Glomerular visceral epithelial cell (primary cell): ENCODE measurements at regions not wholly inside any gene's neighbourhood (a gene's known extent, or its start where the extent isn't known, plus 50 kb on each side); places are given as distances from the start of the nearest gene placed in this dataset.
"Not testable (repeated sequence)": the region's sequence is repeated elsewhere in the genome, so short reads cannot be mapped to it uniquely, and the experiment has no call there.

ENCODE experiments used
- DNase-seq: peaks from one replicate; pipeline ENCODE4 v3.0.0-alpha.2; 2016; ENCODE audit errors: extremely low spot score

DNA sequence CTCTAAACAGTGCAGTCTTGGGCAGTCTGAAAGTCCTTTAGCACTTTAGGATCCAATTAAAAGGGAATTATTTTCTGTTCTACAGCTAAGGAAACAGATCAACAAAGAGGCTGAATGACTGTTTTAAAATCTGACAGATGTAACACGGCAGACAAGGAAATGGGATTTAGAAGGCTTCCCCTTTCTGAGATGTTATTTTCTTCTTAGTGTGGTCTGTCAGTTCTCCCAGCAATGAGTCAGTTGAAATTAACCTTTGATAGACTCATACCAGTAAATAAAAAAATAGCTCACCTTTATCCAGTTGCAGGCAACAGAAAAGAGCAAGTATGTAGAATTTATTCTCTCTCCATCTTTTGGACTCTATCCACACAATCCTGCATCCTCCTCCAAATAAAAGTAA, 98.1 kb downstream of the NEDD1 start:
- DNase-seq: no peak

DNA sequence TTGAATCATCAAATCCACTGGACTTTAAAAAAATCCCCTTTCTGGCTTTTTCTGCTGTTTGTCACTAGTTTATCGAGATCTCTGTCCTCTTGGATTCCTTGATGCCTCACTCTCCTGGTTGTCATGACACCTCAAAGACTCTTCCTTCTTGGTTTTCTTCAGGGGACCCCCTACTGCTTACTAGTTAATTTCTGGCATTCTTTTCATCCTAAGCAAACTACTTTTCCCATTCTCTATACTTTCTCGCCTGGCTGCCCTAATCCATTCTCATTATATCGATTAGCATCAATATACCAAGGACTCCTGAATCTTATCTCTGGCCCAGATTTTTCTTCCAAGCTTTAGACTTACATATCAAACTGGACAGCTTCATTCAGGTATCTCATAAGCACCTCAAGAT, 98.6 kb downstream of the NEDD1 start:
- DNase-seq: no peak

DNA sequence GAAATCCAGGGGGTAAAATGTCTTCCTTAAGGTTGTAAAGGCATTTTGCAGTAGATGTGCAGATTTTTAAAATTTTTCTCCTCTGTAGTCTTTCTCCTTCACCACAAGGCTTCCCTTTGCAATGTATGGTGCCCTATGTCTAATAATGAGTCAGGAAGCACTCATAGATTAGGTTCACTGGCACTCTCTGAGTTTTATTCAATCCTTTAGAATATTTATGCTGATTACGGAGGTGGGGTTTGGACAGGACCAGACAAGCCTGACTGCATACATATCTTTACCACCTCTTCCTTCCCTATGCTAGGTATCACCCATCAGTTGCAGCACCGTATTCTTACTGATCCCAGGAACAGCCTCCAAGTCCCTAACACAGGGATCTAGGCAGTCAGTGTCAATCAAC, 99.5 kb downstream of the NEDD1 start:
- no peak for DNase-seq

DNA sequence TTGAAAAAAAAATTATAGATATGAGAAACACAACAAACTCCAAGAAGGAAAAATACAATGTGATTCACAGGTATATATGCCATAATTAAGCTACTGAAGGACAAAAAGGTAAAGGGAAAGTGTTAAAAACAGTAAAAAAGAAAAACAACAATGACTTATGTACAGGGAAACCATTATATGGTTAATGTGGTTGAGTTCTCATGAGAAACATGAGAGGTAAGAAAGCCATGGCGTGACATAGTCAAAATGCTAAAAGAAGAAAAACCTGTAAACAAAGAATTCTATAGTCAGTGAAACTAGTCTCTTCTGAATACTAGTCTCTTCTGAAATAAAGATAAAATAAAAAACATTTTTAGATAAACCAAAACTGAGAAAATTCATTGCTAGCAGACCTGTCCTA, 109.1 kb downstream of the NEDD1 start:
- DNase-seq: no peak

DNA sequence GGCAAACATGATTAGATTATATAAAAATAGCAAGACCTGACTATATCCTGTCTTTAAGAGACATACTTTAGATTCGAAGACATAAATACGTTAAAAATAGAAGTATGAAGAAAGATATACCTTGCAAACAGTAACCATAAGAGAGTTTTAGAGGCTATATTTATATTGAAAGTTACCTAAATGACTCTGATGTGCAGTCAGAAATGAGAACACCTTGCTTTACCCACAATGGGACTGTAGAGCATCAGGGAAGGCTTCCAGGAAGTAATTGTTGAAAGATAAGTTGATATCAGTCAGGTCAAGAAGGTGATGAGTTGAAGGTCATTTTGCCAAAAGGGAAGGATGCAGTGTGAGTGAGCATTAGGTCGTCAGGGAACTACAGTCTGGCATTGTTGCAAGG, 110.2 kb downstream of the NEDD1 start:
- DNase-seq: no peak

DNA sequence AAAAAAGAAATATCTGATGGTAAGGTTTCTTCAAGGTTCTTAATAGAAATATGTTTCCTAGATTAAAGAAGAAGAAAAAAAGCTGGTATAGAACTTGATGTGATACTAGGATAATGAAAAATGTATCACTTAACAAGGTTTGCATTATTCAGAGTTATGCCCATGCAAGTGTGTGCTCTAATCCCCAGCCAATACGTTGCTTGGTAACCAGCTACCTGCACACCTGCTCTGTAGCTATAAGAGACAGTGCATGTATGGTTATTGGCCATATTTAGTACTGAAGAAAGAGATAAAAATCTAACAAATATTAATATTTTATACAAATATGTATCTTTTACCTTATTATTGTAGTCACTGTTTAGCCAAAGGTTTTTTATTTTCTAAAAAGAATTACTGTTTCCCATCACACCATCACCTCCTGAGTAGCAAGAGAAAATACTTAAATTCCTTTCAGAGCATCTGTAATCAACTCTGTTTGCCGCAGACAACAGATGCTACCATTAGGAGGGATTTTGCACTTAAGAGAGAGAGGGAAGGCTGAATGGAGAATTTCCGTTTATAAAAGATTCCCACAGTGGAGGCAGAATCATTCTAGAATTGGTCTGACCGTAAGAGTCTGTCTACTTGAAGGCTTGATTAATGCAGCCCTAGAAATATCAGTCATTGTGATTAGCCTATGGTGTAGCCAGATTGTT, 115.6 kb downstream of the NEDD1 start:
- no peak for DNase-seq

DNA sequence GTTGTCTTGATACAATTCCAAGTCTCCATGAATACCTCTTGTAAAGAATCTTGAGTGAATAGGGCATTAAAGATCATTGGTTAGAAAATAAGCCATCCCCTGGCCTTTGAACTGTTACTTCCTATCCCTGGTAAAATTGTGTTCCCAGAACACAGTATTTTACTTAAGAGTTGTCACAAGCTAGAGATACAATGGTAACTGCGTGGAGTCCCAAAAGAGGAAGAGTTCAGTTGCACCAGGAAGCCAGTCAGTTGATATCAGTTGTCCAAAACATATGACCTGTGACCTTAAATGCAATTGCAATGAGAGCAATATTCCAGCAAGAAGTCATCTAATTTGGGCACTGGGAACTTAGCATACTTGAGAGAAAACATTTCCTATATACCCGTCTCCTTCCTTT, 117.3 kb downstream of the NEDD1 start:
- no peak for DNase-seq

DNA sequence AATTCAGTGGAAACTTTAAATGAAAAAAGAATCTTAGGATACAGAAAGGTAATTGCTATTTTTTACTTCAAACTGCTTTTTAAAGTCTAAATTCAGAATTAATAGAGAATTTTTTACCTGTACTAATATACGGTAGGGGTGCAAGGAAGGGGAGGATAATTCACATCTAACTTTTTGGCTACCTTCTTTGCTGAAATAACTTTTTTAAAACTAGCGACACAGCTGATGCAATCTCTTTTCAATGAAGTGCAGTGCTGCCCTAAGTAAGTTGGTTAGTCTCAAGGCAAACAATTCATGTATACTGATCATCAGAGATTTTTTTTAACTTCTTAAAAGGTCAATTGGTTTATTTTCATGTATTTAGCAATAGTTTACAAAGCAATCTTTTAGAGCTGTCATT, 119.8 kb downstream of the NEDD1 start:
- no peak for DNase-seq

DNA sequence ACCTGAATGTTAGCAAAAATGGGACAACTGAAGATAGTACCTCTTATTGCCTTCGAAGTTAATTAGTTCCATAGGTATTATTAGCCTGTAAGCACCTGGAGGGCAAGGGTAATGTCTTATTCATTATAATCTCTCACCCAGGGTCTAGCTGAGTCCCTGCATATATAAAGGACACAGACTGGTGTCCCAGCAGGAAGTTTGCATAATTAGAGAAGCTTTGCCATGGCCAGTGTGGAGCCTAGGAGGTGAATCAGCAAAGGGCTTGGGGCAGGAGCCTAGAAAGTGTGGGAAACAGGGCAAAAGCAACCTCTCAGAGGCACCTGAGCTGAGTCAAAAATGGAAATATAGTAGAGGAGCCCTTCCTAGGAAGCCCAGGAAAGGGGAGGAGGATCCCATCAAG, 120.4 kb downstream of the NEDD1 start:
- no peak for DNase-seq

DNA sequence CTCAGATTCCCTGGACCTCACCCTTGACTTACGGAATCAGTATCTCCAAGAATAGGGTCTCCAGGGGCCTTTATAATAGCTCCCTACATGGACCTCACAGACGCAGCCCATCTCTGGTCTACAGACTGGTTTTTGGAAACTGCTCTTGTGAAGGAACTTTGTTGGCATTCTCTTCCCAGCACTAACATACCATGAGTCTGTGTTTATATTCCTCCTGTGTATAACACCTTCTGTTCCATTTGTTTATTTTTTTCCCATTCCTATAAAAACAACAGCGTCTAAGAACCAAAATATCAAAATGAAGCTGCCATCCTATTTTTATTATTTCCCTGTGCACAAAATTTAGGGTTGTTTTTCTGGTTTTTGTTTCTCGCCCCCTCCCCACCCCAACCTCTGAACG, 131.1 kb downstream of the NEDD1 start:
- no peak for DNase-seq

DNA sequence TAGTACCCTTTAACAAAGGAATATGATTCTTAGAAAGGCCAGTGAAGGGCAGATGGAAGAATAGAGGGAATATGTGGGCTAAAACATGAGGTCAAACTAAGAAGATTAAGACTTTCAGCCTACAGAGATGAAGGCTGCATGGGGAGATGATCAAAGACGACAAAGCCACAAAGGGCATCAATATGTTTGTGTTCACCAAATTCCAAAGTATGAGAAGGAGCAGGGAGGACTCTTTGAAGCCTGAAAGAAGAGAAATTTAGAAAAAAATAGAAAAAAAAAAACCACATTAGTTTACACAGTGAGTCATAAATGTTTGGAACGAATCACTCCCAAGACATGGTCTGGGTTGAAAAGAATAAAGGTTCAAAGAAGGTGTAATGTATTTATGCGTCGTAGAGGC, 131.8 kb downstream of the NEDD1 start:
- DNase-seq: no peak

DNA sequence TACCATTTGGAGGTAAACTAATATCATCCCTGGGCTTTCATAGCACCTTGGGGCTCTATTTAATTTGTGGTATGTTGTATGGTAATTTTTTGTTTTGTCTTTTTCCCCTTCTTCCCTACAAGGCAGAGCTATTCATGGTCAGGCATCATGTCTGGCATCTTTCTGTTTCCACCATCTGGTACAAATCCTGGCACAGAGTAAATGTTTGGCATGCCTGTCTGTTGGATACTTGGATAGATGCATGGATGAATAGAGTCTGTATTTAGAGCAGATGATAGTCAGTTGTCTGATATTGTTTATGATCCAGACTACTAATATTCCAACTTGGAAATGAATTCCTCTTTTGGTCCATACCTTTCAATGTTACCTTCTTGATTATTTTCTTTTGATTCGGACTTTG, 139.8 kb downstream of the NEDD1 start:
- no peak for DNase-seq

DNA sequence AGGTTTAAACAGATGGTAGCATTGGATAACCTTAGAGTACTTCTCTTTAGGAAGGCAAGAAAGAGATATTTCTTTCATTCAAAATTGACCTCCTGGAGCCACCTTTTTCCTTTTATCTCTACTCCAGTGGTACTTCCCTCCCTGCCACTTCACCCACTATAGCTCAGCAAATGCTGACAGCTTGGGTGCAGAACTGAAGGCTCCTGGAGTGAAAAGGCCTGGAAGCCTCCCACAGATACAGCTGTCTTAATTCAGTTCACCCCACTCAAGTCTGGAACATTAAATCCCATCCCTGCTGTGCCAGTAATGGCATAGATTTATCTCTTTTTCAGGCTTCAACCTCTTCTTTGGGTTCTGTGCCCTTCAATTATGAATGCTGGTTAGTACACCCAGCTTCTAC, 140.3 kb downstream of the NEDD1 start:
- DNase-seq: no peak

DNA sequence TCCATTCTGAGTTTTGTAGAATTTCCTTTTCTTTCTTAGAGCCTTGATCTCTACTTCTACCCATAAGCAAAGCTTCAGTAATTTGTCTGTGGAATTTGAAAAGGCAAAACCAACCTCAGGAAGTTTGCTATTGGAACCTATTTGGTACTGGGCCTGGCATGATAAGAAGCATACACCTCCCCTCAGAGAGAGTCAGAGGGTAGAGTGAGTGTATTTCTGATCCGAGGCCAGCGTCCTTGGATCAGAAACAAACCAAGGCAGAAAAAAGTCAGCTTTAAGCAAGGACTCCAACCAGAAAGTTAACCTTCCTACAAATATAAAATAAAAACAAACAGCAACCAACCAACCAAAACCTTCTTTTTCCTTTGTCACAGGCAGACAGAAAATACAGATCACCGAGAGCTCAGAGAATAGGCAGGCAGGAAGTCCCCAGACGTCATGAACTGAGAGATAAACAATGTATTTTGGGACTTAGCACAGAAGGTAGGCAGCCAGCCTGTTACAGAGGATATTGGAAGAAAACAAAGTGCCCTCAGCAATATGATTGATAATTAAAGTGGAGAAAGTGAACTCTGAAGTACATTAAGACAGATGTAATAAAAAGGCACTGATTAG, 141.5 kb downstream of the NEDD1 start:
- no peak for DNase-seq

DNA sequence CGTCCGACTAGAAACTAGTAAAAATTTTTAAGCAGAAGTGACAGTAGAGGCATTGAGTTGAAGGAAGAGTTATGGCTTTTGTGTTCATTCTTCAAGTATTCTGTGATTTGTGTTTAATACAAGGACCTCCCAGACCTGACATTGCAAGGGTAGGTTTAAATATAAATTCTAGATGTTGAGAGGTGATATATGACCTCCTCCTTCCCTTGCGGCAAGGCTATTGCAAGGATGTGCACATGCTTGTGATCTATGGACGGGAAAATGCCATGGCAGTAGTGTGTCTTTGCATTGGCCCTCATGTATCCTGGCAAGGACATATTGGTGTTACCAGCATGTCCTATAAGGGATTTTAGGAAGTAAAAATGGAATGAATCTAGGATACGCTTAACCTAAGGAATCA, 143.5 kb downstream of the NEDD1 start:
- DNase-seq: no peak

DNA sequence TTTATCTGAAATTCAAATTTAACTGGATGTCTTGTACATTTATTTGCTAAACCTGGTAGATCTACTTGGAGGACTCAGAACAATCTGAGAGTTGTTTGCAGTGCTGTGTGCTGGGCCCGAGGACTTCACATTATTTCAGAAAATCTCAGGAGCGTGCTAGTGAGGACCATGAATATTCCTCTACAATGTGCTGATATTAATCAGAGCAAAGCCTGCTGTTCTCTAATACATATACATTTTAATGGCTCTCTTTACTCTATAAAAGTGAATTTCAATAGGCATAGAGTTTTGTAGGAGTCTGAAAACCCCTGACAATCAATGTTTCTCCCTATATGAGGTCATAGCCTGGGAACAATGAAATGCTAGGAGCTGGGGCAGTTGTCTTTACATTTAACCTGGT, 144.3 kb downstream of the NEDD1 start:
- DNase-seq: no peak

DNA sequence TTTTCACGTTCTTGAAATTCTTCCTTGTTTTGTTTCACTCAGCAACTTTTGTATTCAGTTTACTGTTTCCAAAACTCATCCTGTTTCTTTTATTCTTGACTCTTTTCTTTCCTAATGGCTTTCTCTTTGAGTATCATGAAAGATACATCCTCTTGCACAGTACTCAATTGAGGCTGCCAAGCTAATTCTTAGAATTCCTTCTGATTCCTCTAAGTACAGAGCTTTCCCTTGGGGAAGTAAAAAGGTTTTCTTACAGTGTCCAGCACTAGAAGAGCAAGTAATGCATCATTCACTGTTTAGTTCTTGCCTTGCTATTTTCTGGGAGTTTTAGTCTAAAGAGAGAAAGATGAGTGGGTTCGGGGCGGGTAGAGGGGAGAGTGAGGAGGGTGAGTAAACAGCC, 154.1 kb downstream of the NEDD1 start:
- DNase-seq: no peak

DNA sequence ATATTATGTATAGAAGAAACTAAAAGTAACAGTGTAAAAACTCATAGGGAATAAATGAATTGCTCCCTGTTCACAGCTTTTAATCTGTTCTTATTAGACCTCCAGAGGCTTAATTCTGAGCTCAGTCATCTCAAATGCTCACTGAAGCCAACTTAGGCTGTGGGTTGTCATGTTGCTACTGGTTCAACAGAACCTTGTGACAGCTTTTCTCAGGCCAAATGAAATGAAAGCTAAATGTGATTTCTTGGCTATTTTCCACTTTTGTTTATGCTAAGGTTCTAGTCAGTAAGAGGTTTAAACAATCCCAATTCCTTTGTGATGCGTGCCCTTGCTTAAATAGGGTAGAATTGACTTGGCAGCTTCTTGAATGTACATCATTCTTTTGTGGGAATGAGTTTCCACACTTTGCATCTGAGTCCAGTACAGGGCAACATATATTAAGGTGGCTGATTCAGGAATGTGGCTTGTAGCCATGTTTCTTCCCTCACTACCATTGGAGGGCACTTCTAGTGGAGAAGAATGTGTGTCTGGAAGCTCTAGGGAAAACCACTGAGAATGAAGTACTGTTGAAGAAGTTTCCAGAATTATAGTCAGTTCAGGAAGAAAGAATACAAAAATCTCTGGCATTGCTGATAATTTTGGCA, 156.4 kb downstream of the NEDD1 start:
- DNase-seq: no peak

DNA sequence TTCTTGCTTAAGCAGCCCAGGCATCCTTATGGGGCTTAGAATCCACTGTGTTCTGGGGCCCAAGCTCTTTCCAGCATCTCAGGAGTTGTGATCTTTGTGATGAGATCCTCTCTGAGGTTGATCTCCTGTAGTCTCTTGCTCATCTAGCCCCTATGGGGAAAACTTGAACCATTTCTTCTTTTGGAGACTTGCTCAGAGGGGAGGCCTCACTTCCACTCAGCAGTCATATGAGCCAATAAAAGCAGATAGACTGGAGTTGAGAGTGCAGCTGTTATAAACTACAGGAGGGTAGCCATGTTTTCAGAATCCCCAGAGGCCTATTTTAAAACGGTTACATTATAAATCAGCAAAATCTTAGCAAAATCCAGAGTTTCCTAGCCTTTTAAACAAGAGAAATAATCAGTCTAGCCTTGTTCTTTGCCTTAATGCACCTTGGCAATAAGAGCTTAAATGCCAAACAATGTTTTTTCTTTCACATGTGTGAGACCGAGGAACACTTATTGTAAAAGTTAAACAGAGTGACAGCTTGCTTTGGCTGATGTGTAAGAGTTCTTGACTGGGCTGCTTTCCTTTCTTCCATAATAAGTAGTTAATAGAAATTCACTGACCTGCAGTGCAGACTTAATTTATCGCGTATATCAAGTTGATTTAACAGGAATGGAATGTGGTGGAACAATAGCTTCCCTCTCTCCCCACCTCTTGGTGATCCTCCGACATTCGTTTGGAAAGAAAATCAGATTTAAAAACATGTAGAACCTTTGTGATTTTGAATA, 168.3 kb downstream of the NEDD1 start:
- DNase-seq: no peak

DNA sequence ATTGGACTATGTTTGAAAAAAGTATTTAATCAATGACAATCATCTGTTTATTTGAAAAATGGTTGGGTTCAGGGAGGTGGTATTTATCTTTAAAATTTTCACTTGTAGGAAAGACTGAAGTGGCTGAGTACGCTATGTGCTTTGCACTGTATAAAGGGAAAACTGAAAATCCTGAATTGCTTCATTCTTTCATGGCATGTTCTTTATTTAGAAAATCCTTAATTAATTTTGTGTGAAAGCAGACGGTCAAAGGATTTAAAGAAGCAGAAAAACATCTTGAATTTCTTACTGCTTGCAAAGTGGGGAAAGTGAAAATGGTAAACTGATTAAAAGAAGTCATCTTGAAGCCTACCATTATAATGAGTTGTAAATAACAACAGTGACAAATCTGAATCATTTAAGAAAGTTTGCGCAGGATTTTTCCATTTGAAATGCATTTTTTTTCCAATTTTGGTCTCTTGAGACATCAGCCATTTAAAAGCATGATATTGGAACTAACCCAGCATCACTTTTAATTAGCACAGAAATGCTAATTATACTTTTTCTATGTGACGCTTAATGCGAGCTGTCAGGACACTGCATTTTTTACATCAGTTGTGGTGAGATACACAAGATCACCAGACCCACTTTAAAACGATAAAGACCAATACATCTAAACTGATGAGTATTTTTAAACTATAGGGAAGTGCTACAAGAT, 169.0 kb downstream of the NEDD1 start:
- no peak for DNase-seq

DNA sequence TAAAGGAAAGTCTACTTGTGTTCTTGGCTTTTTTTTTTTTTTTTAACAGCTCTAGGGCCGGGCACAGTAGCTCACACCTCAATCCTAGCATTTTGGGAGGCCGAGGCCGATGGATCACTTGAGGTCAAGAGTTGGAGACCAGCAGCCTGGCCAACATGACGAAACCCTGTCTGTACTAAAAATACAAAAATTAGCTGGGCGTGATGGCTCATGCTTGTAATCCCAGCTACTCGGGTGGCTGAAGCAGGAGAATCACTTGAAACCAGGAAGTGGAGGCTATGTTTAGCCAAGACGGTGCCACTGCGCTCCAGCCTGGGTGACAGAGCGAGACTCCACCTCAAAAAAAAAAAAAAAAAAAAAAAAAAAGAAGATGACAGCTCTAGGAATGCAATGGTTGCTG, 169.9 kb downstream of the NEDD1 start:
- DNase-seq: not testable (repeated sequence)

DNA sequence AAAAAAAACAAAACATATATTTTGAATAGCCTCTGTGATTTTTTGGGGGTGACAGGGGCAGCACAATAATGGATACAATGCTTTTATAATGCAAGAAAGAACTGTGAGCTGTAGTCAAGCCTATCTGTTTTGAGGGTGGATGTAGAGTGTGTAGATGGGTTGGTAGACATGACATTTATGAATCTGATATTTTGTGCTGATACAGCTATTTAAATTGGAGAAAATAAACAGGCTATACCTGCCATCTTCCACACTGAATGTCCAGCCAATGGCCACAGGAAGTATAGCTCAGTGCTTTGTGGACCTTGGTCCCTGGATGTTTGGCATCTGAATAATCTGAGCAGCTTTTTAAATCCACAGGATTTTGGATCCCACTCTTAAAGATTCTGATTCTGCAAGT, 175.0 kb downstream of the NEDD1 start:
- no peak for DNase-seq
